ENCODE measurements at regions not wholly inside any gene's neighbourhood (a gene's known extent, or its start where the extent isn't known, plus 50 kb on each side); places are given as distances from the start of the nearest gene placed in this dataset.

DNA sequence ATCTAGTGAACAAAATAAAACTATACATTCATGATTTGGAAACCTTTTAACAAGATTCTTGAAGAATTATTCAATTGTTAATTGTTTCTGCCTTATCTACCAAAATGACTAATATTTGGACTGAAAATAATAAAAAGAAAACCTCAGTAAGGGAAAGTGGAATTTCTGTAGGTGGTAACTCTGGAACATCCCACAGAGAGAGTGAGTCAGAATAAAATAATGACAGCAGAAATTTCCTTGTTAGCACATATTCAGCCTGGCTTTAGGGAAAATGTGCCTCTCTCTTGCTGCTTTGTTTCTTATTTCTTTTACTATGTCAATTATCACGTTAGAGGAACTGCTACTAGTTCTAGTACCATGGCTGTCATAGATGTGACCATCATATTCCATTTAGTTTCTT is 421.5 kb upstream of the GNPDA2 start:
- TF ChIP-seq POLR2AphosphoS5 (IDR thresholded peaks at IDR 0.05; ENCODE audit: borderline replicate concordance, low read depth, low read length) (no peak), EZH2 (IDR thresholded peaks at IDR 0.05) (no peak), FOXP2 (optimal IDR thresholded peaks at IDR 0.05; ENCODE audit: control extremely low read depth, extremely low read length, insufficient read depth) (no peak)
